ENCODE measurements at regions not wholly inside any gene's neighbourhood (a gene's known extent, or its start where the extent isn't known, plus 50 kb on each side); places are given as distances from the start of the nearest gene placed in this dataset. TPM values are rescaled to one million over a fixed set of nuclear protein-coding genes. Genes with fewer than 3 reads are reported as not detected.

DNA sequence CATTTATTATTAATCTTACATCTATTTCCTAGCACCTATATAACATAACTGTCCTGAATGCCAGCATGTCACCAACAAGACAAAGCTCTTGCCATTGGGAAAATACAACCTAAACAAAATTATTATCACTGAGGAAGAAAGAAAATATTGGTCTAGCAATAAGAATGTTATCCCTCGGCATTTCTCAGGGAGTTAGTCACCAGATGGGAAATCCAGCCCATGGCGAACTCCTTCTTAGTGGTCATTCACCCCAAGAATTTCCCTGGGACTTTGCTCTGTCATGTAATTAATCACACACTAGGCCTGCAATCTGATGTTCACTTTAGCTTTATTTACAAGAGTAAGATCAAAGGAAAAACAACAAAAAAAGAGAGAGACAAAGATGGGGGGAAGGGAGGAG, 56.1 kb upstream of the TAS2R1 start:
- Histone ChIP-seq H3K4me3 (no peak overlapping the region), H3K27me3 (ENCODE audit: control insufficient read depth in 3 of 3, insufficient read depth in 3 of 3, low read length in 2 of 3) (no peaks in the 10 kb centered on the region), H3K9ac (ENCODE audit: insufficient read depth in 1 of 2, low read length in 2 of 2) (no peak overlapping the region), H3K9me3 (ENCODE audit: control insufficient read depth in 4 of 4, insufficient read depth in 3 of 4, low read length in 3 of 4) (peaks cover 0 to 2% (median 0%) of the 10 kb centered on the region in 4 donors), H3K4me1 (ENCODE audit: control insufficient read depth in 5 of 5, insufficient read depth in 5 of 5, low read length in 5 of 5) (no peaks in the 10 kb centered on the region), H3K36me3 (ENCODE audit: control insufficient read depth in 4 of 4, insufficient read depth in 4 of 4, low read length in 4 of 4) (no peaks in the 10 kb centered on the region), H3K27ac (ENCODE audit: low read depth in 1 of 2, low read length in 1 of 2) (no peak overlapping the region)
- DNase-seq (no peak), ATAC-seq (ENCODE audit: insufficient read depth, low FRiP score) (no peak)
- 70 to 83% methylated on average over 2 of the region's 2 CpGs for WGBS, 2 donors
- no peak for TF ChIP-seq CTCF (IDR thresholded peaks at IDR 0.05; ENCODE audit: control extremely low read depth, extremely low read depth)

DNA sequence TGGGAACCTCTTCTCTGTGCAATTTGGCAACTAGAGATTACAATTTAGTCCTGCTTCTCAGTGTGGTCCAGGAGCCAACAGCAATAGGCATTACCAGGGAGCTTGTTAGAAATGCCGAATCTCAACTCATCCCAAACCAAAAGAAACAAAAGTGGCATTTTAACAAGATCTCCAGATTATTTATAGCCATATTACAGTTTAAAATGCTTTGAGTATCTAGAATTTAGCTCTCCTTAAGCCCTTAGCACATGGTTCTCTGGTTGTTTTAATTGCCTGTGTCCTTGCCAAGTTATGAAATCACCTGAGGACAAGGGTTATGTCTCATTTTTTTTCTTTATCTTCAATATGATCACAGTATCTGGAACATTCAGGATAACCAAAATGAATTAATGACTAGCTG, 51.6 kb upstream of the TAS2R1 start:
- no peak overlapping the region for H3K4me3 ChIP-seq
- no peak for DNase-seq
- no peaks in the 10 kb centered on the region for H3K36me3 ChIP-seq (ENCODE audit: control insufficient read depth in 4 of 4, insufficient read depth in 4 of 4, low read length in 4 of 4)
- H3K9ac ChIP-seq (ENCODE audit: insufficient read depth in 1 of 2, low read length in 2 of 2): no peak overlapping the region
- H3K27me3 ChIP-seq (ENCODE audit: control insufficient read depth in 3 of 3, insufficient read depth in 3 of 3, low read length in 2 of 3): no peaks in the 10 kb centered on the region
- ATAC-seq (ENCODE audit: insufficient read depth, low FRiP score): no peak
- no peak for TF ChIP-seq CTCF (IDR thresholded peaks at IDR 0.05; ENCODE audit: control extremely low read depth, extremely low read depth)
- no peaks in the 10 kb centered on the region for H3K4me1 ChIP-seq (ENCODE audit: control insufficient read depth in 5 of 5, insufficient read depth in 5 of 5, low read length in 5 of 5)
- H3K27ac ChIP-seq (ENCODE audit: low read depth in 1 of 2, low read length in 1 of 2): no peak overlapping the region
- 73 to 87% methylated on average over 1 of the region's 1 CpG for WGBS, 2 donors
- peaks cover 0 to 2% (median 0%) of the 10 kb centered on the region in 4 donors for H3K9me3 ChIP-seq (ENCODE audit: control insufficient read depth in 4 of 4, insufficient read depth in 3 of 4, low read length in 3 of 4)

Small RNA genes in the stretch of these regions (small RNA-seq; reads per million reads assigned to genes)
- gene AC034229.5 (ENCODE audit: low replicate concordance) (not detected), gene AC034229.6 (ENCODE audit: low replicate concordance) (not detected), gene AC091905.3 (ENCODE audit: low replicate concordance) (not detected), gene AC091905.4 (ENCODE audit: low replicate concordance) (not detected), gene RNA5SP177 (ENCODE audit: low replicate concordance) (not detected)
